ENCODE measurements at regions not wholly inside any gene's neighbourhood (a gene's known extent, or its start where the extent isn't known, plus 50 kb on each side); places are given as distances from the start of the nearest gene placed in this dataset.

DNA sequence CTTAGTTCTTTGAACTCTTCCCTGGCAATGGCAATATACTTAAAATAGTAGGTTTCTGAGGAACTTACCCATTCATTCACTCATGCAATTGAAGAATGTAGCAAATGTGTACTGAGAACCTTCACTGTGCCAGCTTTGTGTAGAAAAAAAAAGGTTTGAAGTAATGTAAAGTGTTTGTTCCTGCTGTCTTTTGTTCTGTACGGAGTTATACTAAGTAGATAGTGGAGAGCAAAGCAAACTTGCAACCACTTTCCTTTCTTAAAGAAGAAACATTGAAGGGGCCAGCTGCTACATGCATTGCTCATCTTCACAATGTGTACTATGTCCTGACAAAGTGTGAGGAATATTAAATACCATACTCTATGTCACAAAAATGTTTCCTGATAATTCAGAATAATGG, 68.9 kb upstream of the FREM2 start:
- H3K27me3 Mint-ChIP-seq (ENCODE audit: unreplicated experiment): no peaks in the 10 kb centered on the region
- no peaks in the 10 kb centered on the region for H3K4me1 Mint-ChIP-seq (ENCODE audit: unreplicated experiment)
- no peak overlapping the region for H3K27ac Mint-ChIP-seq (ENCODE audit: unreplicated experiment)
- no peak for DNase-seq (ENCODE audit: extremely low spot score, unreplicated experiment)
- no peaks in the 10 kb centered on the region for H3K9me3 Mint-ChIP-seq (ENCODE audit: unreplicated experiment)
- no peaks in the 10 kb centered on the region for H3K36me3 Mint-ChIP-seq (ENCODE audit: unreplicated experiment)
- no peak overlapping the region for H3K4me3 Mint-ChIP-seq (ENCODE audit: unreplicated experiment)
- TF ChIP-seq, protein P1, sequence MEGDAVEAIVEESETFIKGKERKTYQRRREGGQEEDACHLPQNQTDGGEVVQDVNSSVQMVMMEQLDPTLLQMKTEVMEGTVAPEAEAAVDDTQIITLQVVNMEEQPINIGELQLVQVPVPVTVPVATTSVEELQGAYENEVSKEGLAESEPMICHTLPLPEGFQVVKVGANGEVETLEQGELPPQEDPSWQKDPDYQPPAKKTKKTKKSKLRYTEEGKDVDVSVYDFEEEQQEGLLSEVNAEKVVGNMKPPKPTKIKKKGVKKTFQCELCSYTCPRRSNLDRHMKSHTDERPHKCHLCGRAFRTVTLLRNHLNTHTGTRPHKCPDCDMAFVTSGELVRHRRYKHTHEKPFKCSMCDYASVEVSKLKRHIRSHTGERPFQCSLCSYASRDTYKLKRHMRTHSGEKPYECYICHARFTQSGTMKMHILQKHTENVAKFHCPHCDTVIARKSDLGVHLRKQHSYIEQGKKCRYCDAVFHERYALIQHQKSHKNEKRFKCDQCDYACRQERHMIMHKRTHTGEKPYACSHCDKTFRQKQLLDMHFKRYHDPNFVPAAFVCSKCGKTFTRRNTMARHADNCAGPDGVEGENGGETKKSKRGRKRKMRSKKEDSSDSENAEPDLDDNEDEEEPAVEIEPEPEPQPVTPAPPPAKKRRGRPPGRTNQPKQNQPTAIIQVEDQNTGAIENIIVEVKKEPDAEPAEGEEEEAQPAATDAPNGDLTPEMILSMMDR (IDR thresholded peaks at IDR 0.05): no peak

DNA sequence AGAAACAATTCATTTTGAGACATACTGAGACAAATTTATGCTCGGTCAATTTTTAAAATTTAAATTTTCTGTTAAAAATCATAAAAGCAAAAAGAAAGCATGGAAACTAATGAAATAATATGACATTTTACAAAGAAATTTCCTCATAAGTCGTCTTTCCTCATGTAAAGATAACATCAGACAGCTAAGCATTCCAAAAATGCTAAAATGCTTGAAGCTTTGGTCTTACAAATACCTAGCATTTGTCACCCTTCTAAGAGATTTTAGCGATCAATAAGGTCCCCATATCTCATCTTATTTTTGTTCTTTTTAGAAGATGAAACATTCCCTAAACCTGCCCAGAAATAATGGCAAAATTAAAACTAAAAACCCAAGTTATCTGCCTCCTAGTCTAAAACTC, 68.5 kb upstream of the FREM2 start:
- Mint-ChIP-seq H3K36me3 (ENCODE audit: unreplicated experiment) (no peaks in the 10 kb centered on the region), H3K4me3 (ENCODE audit: unreplicated experiment) (no peak overlapping the region), H3K9me3 (ENCODE audit: unreplicated experiment) (no peaks in the 10 kb centered on the region), H3K27ac (ENCODE audit: unreplicated experiment) (no peak overlapping the region), H3K4me1 (ENCODE audit: unreplicated experiment) (no peaks in the 10 kb centered on the region), H3K27me3 (ENCODE audit: unreplicated experiment) (no peaks in the 10 kb centered on the region)
- no peak for DNase-seq (ENCODE audit: extremely low spot score, unreplicated experiment)
- TF ChIP-seq, protein P1 (IDR thresholded peaks at IDR 0.05): no peak

DNA sequence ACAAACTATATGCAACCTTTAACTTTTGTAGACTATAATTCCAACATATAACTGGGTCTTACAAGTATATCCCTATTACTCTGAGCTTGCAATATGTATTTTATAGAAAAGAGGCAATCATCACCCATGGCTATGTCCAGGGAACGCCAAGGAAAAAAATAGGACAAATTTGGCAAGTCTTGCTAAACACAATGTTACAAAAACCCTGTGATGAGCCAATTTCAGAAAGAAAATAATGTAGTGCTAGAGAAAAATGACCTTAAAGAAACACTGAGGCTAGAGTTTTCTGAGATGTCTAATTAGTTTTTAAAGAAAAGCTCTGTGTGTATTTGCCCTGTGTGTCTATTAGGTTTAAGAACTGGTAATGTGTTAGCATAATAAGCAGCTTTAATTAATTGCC, 68.0 kb upstream of the FREM2 start:
- Mint-ChIP-seq H3K27ac (ENCODE audit: unreplicated experiment) (no peak overlapping the region), H3K4me3 (ENCODE audit: unreplicated experiment) (no peak overlapping the region), H3K4me1 (ENCODE audit: unreplicated experiment) (no peaks in the 10 kb centered on the region), H3K9me3 (ENCODE audit: unreplicated experiment) (no peaks in the 10 kb centered on the region), H3K27me3 (ENCODE audit: unreplicated experiment) (no peaks in the 10 kb centered on the region), H3K36me3 (ENCODE audit: unreplicated experiment) (no peaks in the 10 kb centered on the region)
- TF ChIP-seq, protein P1 (IDR thresholded peaks at IDR 0.05): no peak
- DNase-seq (ENCODE audit: extremely low spot score, unreplicated experiment): no peak

DNA sequence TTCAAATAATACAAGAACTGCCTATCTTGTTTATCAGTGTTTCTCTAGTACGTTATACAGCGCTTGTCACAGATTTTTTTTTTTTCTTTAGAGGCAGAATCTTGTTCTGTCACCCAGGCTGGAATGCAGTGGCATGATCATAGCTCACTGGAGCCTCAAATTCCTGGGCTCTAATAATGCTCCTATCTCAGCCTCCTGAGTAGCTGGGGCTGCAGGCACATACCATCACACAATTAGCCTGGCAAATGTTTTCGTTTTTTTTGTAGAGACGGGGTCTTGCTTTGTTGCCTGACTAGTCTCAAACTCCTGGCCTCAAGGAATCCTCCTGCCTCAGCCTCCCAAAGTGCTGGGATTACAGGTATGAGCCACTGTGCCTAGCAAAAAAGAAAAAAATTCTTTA, 66.0 kb upstream of the FREM2 start:
- TF ChIP-seq, protein P1 (IDR thresholded peaks at IDR 0.05): no peak
- peaks cover 4% of the 10 kb centered on the region for H3K27me3 Mint-ChIP-seq (ENCODE audit: unreplicated experiment)
- DNase-seq (ENCODE audit: extremely low spot score, unreplicated experiment): no peak
- no peaks in the 10 kb centered on the region for H3K36me3 Mint-ChIP-seq (ENCODE audit: unreplicated experiment)
- no peak overlapping the region for H3K27ac Mint-ChIP-seq (ENCODE audit: unreplicated experiment)
- H3K4me1 Mint-ChIP-seq (ENCODE audit: unreplicated experiment): no peaks in the 10 kb centered on the region
- H3K4me3 Mint-ChIP-seq (ENCODE audit: unreplicated experiment): no peak overlapping the region
- H3K9me3 Mint-ChIP-seq (ENCODE audit: unreplicated experiment): no peaks in the 10 kb centered on the region

DNA sequence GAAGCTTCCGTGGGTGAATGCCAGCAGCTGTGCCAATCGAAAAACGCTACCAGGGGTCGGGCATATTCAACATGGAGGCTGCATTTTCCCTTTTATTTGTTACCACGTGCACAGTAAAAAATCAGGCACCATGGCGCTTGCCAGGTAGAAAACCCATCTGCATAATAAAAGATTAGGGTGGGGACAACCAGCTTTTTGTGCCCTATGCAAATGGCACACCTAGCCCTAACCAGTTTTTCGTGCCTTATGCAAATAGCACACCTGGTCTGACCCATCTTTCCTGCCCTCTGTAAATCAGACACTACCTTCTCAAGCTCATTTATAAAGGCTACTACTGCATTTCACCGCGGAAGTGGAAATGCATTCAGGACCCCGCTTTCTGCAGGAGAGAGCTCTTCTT, 62.1 kb upstream of the FREM2 start:
- Mint-ChIP-seq H3K27ac (ENCODE audit: unreplicated experiment) (no peak overlapping the region), H3K27me3 (ENCODE audit: unreplicated experiment) (peaks cover 4% of the 10 kb centered on the region), H3K4me1 (ENCODE audit: unreplicated experiment) (no peaks in the 10 kb centered on the region), H3K9me3 (ENCODE audit: unreplicated experiment) (no peaks in the 10 kb centered on the region), H3K4me3 (ENCODE audit: unreplicated experiment) (no peak overlapping the region), H3K36me3 (ENCODE audit: unreplicated experiment) (no peaks in the 10 kb centered on the region)
- no peak for DNase-seq (ENCODE audit: extremely low spot score, unreplicated experiment)
- TF ChIP-seq, protein P1 (IDR thresholded peaks at IDR 0.05): no peak

All from osteocyte (in vitro differentiated cells).